ENCODE measurements at regions not wholly inside any gene's neighbourhood (a gene's known extent, or its start where the extent isn't known, plus 50 kb on each side); places are given as distances from the start of the nearest gene placed in this dataset.

GRCh38 chr21:15549671-15550070, 180.1 kb upstream of the USP25 start:
- Histone ChIP-seq H3K4me2 (no peak overlapping the region), H4K20me1 (ENCODE audit: low read depth) (no peaks in the 10 kb centered on the region), H3K27ac (no peak overlapping the region), H3F3A (ENCODE audit: low read depth) (no peaks in the 10 kb centered on the region), H3K27me3 (no peaks in the 10 kb centered on the region), H3K9ac (no peak overlapping the region), H3K36me3 (no peaks in the 10 kb centered on the region), H3K4me1 (no peaks in the 10 kb centered on the region), H2AFZ (replicated peaks) (no peak overlapping the region), H3K9me3 (ENCODE audit: low read depth) (no peaks in the 10 kb centered on the region), H3K79me2 (ENCODE audit: low read depth) (no peaks in the 10 kb centered on the region), H3K4me3 (no peak overlapping the region)
- H3K4me3 Mint-ChIP-seq = no peak overlapping the region
- H3K36me3 Mint-ChIP-seq = no peaks in the 10 kb centered on the region
- no peak for DNase-seq (ENCODE audit: low spot score)
- H3K4me1 Mint-ChIP-seq = no peaks in the 10 kb centered on the region
- H3K9me3 Mint-ChIP-seq = no peaks in the 10 kb centered on the region
- no peak overlapping the region for H3K27ac Mint-ChIP-seq
- TF ChIP-seq EZH2 (IDR thresholded peaks at IDR 0.05) = no peak
- TF ChIP-seq, protein P1, sequence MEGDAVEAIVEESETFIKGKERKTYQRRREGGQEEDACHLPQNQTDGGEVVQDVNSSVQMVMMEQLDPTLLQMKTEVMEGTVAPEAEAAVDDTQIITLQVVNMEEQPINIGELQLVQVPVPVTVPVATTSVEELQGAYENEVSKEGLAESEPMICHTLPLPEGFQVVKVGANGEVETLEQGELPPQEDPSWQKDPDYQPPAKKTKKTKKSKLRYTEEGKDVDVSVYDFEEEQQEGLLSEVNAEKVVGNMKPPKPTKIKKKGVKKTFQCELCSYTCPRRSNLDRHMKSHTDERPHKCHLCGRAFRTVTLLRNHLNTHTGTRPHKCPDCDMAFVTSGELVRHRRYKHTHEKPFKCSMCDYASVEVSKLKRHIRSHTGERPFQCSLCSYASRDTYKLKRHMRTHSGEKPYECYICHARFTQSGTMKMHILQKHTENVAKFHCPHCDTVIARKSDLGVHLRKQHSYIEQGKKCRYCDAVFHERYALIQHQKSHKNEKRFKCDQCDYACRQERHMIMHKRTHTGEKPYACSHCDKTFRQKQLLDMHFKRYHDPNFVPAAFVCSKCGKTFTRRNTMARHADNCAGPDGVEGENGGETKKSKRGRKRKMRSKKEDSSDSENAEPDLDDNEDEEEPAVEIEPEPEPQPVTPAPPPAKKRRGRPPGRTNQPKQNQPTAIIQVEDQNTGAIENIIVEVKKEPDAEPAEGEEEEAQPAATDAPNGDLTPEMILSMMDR (IDR thresholded peaks at IDR 0.05) = no peak
- TF ChIP-seq EZH2phosphoT487 (IDR thresholded peaks at IDR 0.05) = no peak
- no peaks in the 10 kb centered on the region for H3K27me3 Mint-ChIP-seq (ENCODE audit: insufficient read depth, low read depth)

- Histone ChIP-seq H3K9ac (no peak overlapping the region), H4K20me1 (ENCODE audit: low read depth) (no peaks in the 10 kb centered on the region), H3K79me2 (ENCODE audit: low read depth) (no peaks in the 10 kb centered on the region), H3K9me3 (ENCODE audit: low read depth) (no peaks in the 10 kb centered on the region), H2AFZ (replicated peaks) (peak overlapping the region; percentile 17), H3K36me3 (no peaks in the 10 kb centered on the region), H3F3A (ENCODE audit: low read depth) (no peaks in the 10 kb centered on the region), H3K27ac (no peak overlapping the region), H3K27me3 (no peaks in the 10 kb centered on the region), H3K4me1 (no peaks in the 10 kb centered on the region), H3K4me3 (no peak overlapping the region), H3K4me2 (no peak overlapping the region)
- H3K9me3 Mint-ChIP-seq = peaks cover 1% of the 10 kb centered on the region
- no peaks in the 10 kb centered on the region for H3K36me3 Mint-ChIP-seq
- H3K27me3 Mint-ChIP-seq (ENCODE audit: insufficient read depth, low read depth) = no peaks in the 10 kb centered on the region
- TF ChIP-seq EZH2 (IDR thresholded peaks at IDR 0.05) = no peak
- TF ChIP-seq, protein P1 (IDR thresholded peaks at IDR 0.05) = peak; percentile 58
- no peaks in the 10 kb centered on the region for H3K4me1 Mint-ChIP-seq
- no peak for DNase-seq (ENCODE audit: low spot score)
- H3K4me3 Mint-ChIP-seq = no peak overlapping the region
- no peak overlapping the region for H3K27ac Mint-ChIP-seq
Observed at GRCh38 chr21:15552914-15553494, 176.8 kb upstream of the USP25 start.

- H3K27ac ChIP-seq = no peak overlapping the region
- TF ChIP-seq, protein P1 (IDR thresholded peaks at IDR 0.05) = no peak
- TF ChIP-seq EZH2 (IDR thresholded peaks at IDR 0.05) = no peak
- no peak for TF ChIP-seq EZH2phosphoT487 (IDR thresholded peaks at IDR 0.05)
- Mint-ChIP-seq H3K27me3 (ENCODE audit: insufficient read depth, low read depth) (no peaks in the 10 kb centered on the region), H3K4me1 (no peaks in the 10 kb centered on the region), H3K4me3 (no peak overlapping the region), H3K36me3 (no peaks in the 10 kb centered on the region), H3K27ac (no peak overlapping the region), H3K9me3 (peaks cover 1% of the 10 kb centered on the region)
- no peaks in the 10 kb centered on the region for H3K79me2 ChIP-seq (ENCODE audit: low read depth)
- no peak overlapping the region for H3K4me2 ChIP-seq
- peaks cover 9% of the 10 kb centered on the region for H3K4me1 ChIP-seq
- H2AFZ ChIP-seq (replicated peaks) = no peak overlapping the region
- H3F3A ChIP-seq (ENCODE audit: low read depth) = no peaks in the 10 kb centered on the region
- no peaks in the 10 kb centered on the region for H3K9me3 ChIP-seq (ENCODE audit: low read depth)
- H3K4me3 ChIP-seq = no peak overlapping the region
- no peaks in the 10 kb centered on the region for H3K27me3 ChIP-seq
- no peak overlapping the region for H3K9ac ChIP-seq
- no peaks in the 10 kb centered on the region for H4K20me1 ChIP-seq (ENCODE audit: low read depth)
- no peak for DNase-seq (ENCODE audit: low spot score)
- no peaks in the 10 kb centered on the region for H3K36me3 ChIP-seq
Observed at GRCh38 chr21:15557925-15558324, 171.9 kb upstream of the USP25 start.

Measured in neural progenitor cell (in vitro differentiated cells).